RKO (cell line): ENCODE measurements at regions not wholly inside any gene's neighbourhood (a gene's known extent, or its start where the extent isn't known, plus 50 kb on each side); places are given as distances from the start of the nearest gene placed in this dataset.

ENCODE experiments used
- DNase-seq: peaks from one replicate; pipeline ENCODE4 v3.0.0-alpha.2; 2016; ENCODE audit warnings: low spot score

DNA sequence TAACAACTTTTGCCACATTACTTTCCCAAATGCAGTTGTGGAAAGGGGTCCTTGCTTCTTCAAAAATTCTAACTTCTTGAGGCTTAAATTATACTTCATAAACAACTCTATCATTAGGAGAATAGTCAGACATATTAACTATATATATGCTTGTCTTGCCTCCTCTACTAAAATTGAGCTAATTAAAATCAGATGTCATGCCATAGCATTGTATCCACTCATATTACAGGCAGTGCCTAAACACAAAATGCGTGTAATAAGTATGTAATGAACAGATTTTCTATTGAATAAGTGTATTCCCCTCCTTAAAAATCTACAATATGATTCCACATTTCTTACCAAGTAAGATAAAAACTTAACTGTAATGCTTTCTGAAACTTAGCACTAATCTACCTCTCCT, 204.5 kb downstream of the PLK2 start:
- DNase-seq: no peak

GRCh38 chr5:58248221-58248620, 211.7 kb downstream of the PLK2 start:
- no peak for DNase-seq

DNA sequence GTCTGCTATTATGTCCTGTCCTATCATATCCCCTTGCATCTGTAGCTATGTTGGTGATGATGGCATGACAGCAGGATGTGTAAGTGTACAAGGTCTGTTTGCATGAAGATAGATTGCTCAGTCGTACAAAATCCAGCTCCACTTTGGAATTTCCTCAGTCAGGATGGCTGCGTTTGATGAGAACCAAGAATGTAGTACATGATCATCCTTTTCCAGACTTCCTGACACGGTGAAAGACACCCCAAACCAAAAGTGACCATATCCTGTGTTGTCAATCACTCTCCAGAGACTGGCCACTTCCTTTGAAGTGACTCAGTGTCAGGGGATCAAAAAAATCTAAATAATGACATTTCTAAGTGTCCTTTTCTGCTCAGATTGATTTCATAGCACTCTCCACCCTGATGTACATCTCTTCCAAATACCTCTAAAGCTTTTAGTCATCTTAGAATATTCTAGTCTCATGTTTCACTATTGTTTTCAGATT, 213.4 kb downstream of the PLK2 start:
- DNase-seq: no peak

DNA sequence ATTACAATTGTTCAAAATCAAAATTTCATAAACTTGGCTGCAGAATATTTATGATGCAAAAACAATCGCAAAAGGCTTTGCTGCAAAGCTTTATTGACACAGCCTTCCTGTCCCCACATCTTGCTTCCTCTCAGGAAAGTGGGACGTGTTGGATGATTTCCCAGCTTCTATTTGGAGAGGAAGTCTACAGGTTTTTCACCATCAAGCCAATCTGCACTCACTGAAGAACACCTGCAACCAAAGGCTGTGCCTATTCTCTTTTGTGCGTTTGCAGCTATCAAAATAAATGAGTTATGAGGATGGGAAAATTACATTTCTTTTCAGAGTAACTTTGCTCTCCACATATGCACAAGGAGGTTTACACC, 214.4 kb downstream of the PLK2 start:
- DNase-seq: no peak

- DNase-seq: no peak
These were observed 214.9 kb downstream of the PLK2 start for GRCh38 chr5:58244819-58245475.

- DNase-seq: no peak
These were observed 218.5 kb downstream of the PLK2 start for GRCh38 chr5:58241389-58241788.

GRCh38 chr5:58240322-58240721, 219.6 kb downstream of the PLK2 start:
- peak; percentile 21 for DNase-seq

DNA sequence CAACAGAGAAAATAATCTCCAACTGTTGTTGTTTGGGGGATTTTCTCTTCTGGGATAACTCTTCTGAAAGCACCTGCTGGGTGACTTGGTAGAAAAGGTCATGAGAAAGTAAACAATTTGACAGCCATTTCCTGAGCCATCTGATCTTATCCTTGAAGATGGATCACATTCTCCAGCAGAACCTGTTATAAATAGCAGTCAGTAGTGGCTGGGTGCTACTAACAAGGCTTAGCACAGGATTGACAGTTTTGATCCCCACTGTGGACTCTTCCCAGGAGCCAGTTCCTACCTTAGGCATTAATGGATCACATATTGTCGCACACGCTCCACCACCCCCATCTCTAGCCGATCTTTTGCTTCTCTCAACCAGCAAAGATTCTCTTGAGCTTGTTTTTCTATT, 220.2 kb downstream of the PLK2 start:
- DNase-seq: no peak

DNA sequence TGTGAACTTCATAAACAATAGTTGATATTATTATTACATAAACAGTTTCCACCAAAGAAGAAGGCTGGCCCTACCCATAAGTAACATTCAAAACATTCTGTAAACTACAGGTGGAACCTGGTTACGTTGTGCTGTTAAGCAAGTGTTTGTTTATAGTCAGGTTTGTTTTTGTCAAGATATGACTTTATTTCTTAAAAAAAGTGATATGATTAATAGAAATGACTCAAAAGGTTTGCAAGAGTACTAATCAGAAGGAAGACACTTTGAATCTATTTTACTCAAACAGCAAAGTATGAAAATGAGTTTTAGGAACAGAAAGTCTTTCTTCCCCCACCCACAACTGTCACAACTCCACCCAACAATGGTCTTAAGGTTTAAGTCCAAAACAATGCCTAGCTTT, 220.8 kb downstream of the PLK2 start:
- DNase-seq: no peak

DNA sequence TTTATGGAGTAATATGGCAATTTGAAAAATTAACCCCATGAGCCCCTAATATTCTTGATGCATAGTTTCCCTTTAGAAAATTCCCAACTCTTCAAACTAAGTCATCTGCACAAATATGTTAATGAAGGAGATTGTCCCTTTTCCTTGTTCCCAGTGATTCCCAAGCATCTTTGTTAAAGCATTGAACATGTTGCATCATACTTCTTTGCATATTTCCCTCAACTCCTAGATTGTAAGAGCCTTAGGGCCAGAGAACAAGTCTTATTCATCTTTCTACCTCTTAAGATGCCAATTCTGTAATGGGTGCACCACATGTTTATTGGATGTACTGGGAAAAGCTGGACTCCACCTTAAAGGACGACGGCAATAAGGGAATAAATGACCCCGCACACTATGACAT, 223.4 kb downstream of the PLK2 start:
- no peak for DNase-seq

- no peak for DNase-seq
These were observed 224.6 kb downstream of the PLK2 start for GRCh38 chr5:58235299-58235698.

DNA sequence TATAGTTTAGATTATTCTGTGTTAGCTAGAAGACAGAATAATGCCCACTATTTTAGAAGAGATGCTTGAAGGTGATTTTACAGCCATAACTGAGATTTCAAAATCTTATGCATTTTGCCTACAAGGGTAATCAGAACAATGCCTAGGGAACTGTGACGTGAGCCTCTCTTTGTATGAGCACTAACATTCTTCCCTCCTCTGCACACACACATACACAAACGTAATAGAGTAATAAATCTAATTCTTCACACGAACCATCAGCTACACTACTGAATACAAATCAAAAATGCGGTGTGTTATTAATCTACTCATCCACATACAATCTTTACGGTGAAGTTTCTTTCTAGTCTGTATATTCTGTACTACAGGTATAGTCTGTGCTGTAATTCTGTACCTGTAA, 227.8 kb downstream of the PLK2 start:
- DNase-seq: no peak

- no peak for DNase-seq
These were observed 228.8 kb downstream of the PLK2 start for GRCh38 chr5:58231041-58231440.

DNA sequence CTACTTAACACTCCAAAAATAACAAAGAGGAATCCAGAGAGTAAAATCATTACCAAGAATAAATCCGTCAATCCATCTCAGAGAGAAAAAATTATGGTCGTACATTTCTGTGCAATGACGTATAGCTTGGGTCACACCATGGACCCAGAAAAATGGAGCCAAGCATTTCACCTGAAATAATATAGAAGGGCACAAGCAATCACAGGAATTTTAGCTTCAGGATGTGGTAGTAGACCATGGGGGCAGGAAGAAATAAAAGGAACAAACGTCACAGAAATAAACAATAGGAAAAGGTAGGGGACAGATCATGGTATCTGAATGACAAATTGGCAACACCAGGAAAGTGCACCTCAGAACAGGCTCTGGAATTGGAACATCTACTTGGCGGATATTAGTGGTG, 231.0 kb downstream of the PLK2 start:
- DNase-seq: no peak

DNA sequence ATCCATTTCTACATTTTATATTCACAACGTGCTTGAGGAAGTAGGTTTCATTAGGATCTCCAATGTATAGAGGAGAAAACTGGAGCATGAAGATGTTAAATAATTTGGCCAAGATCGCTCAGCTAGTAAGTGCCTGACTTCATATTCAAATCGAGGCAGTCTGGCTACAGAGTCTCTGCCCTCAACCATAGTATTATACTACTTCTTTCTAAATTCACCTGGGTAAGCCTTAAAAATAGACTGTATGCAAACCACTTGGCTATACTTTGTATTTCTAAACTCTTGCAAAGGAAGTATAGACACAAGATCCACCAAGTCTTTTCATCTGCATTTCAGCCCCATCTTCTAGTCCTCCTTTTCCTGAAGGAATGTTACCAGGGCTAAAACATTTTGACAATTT, 232.0 kb downstream of the PLK2 start:
- no peak for DNase-seq

DNA sequence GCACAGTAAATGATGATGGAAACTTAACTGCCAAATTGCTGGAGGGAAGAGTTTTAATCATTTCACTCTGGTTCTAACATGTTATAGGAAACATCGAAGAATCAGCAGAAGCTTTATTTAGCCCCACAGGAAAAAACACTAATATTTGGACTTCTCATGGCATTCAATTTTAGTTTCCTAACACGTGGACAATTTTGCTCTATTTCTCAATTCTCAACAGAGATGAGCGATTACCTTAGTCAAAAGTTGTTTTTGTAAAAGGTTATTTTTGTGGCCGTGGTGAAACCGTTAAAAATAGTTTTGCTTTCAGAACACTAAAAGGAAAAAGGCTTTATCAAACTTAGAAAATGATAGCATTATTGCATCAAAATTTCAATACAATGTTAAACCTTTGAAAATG, 235.2 kb downstream of the PLK2 start:
- no peak for DNase-seq

GRCh38 chr5:58224221-58224620, 235.7 kb downstream of the PLK2 start:
- no peak for DNase-seq

DNA sequence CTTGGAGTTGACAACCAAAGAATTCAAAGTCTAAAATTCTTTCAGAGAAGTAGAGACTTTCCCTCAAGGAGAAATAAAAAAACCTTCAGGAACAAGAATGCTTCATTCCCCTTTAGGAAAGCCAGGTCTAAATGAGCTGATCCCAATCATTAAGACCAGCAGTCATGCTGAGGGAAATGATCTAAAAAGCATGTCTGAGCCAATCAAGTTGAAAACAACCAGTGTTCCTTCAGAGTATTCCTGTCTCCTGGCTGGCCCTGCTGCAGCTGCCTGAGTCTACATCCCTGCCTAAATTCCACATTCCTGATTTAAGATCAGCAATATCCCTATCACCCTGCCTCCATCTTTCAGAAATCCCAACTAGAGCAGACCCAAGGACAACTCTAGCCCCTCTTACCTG, 244.5 kb downstream of the PLK2 start:
- DNase-seq: no peak

GRCh38 chr5:58211441-58211840, 248.4 kb downstream of the PLK2 start:
- DNase-seq: no peak

GRCh38 chr5:58208674-58209073, 251.2 kb downstream of the PLK2 start:
- no peak for DNase-seq

GRCh38 chr5:58207076-58207475, 252.8 kb downstream of the PLK2 start:
- DNase-seq: no peak

DNA sequence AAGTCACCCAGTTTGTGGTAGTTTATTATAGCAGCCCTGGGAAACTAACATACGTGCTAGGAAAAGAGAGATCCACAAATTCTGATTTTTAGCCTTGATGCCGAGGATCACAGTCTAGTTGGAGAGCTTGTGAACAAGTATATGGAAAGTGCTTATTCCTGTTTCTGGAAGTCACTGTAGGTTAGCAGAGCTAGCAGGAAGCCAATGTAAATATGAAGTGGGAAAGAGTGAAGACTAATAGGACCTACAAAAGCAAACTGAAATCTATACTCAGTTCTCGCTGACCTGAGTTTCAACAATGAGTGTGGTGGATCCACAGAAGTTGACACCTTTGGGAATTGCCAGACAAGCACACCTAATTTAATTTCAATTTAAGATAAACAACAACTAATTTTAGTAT, 254.9 kb downstream of the PLK2 start:
- no peak for DNase-seq

GRCh38 chr5:58202941-58203444, 256.9 kb downstream of the PLK2 start:
- DNase-seq: no peak

- DNase-seq: no peak
These were observed 257.8 kb downstream of the PLK2 start for GRCh38 chr5:58201922-58202648.
